Uterus (tissue), 2 donors: ENCODE measurements at regions not wholly inside any gene's neighbourhood (a gene's known extent, or its start where the extent isn't known, plus 50 kb on each side); places are given as distances from the start of the nearest gene placed in this dataset.

ENCODE experiments used
- POLR2A ChIP-seq, 2 donors: fragments of 450-650 bp; IDR thresholded peaks; one replicate each; pipeline ENCODE4 v1.6.1; 2016; ENCODE audit warnings: antibody characterized with exemption in 2 of 2, mild to moderate bottlenecking in 1 of 2, moderate library complexity in 1 of 2
- TF ChIP-seq, protein P1 (sequence below), 4 experiments: fragments of 200-600 bp in 2 of 4; fragments of 450-650 bp in 2 of 4; sonication (generic) in 2 of 4; IDR thresholded peaks; one replicate each; pipeline ENCODE4 v1.5.1; 2016 to 2019; ENCODE audit warnings: antibody characterized with exemption in 4 of 4, mild to moderate bottlenecking in 2 of 4, moderate library complexity in 1 of 4

DNA sequence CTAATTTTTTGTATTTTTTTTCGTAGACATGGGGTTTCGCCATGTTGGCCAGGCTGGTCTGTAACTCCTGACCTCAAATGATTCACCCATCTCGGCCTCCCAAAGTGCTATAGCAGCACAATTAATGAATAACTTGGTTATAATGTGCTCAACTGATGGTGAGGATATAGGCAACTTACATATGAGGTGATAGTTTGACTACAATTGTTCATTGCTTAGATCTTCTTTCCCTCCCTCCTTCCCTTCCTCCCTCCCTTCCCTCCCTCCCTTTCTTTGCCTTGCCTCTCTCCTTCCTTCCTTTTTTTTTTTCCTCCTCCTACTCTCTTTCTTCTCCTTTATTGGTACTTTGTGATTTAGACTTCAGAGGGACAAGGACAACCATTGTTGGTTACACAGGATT lies 151.2 kb downstream of the RNF144B start:
- TF ChIP-seq, protein P1, sequence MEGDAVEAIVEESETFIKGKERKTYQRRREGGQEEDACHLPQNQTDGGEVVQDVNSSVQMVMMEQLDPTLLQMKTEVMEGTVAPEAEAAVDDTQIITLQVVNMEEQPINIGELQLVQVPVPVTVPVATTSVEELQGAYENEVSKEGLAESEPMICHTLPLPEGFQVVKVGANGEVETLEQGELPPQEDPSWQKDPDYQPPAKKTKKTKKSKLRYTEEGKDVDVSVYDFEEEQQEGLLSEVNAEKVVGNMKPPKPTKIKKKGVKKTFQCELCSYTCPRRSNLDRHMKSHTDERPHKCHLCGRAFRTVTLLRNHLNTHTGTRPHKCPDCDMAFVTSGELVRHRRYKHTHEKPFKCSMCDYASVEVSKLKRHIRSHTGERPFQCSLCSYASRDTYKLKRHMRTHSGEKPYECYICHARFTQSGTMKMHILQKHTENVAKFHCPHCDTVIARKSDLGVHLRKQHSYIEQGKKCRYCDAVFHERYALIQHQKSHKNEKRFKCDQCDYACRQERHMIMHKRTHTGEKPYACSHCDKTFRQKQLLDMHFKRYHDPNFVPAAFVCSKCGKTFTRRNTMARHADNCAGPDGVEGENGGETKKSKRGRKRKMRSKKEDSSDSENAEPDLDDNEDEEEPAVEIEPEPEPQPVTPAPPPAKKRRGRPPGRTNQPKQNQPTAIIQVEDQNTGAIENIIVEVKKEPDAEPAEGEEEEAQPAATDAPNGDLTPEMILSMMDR (IDR thresholded peaks at IDR 0.05): no peak
- TF ChIP-seq POLR2A (IDR thresholded peaks at IDR 0.05): no peak
